UCSD-AML1 (cell line): ENCODE measurements at regions not wholly inside any gene's neighbourhood (a gene's known extent, or its start where the extent isn't known, plus 50 kb on each side); places are given as distances from the start of the nearest gene placed in this dataset.

Experiments used
- DNase-seq: peaks from one replicate; lab custom pipeline; 2025; ENCODE audit not compliant: unreplicated experiment; lab: John Stamatoyannopoulos, UW

- no peak for DNase-seq
These were observed 499.5 kb upstream of the KLF4 start for GRCh38 chr9:107989099-107989498.

GRCh38 chr9:107984956-107985355 is 495.4 kb upstream of the KLF4 start:
- no peak for DNase-seq

GRCh38 chr9:107983762-107984161 is 494.2 kb upstream of the KLF4 start:
- no peak for DNase-seq

GRCh38 chr9:107983181-107983603 is 493.6 kb upstream of the KLF4 start:
- DNase-seq, result no peak

- no peak for DNase-seq
These were observed 493.2 kb upstream of the KLF4 start for GRCh38 chr9:107982745-107983144.

- no peak for DNase-seq
These were observed 492.4 kb upstream of the KLF4 start for GRCh38 chr9:107982001-107982400.

- no peak for DNase-seq
These were observed 491.4 kb upstream of the KLF4 start for GRCh38 chr9:107980984-107981383.

- no peak for DNase-seq
These were observed 487.2 kb upstream of the KLF4 start for GRCh38 chr9:107976767-107977166.

GRCh38 chr9:107975426-107976010 is 485.9 kb upstream of the KLF4 start:
- no peak for DNase-seq

GRCh38 chr9:107973451-107973850 is 483.9 kb upstream of the KLF4 start:
- DNase-seq, result no peak

GRCh38 chr9:107972346-107972745 is 482.8 kb upstream of the KLF4 start:
- no peak for DNase-seq

- no peak for DNase-seq
These were observed 481.7 kb upstream of the KLF4 start for GRCh38 chr9:107971241-107971640.

GRCh38 chr9:107970726-107971125 is 481.2 kb upstream of the KLF4 start:
- no peak for DNase-seq

- DNase-seq, result no peak
These were observed 480.2 kb upstream of the KLF4 start for GRCh38 chr9:107969727-107970126.

GRCh38 chr9:107969141-107969540 is 479.6 kb upstream of the KLF4 start:
- no peak for DNase-seq

- no peak for DNase-seq
These were observed 473.7 kb upstream of the KLF4 start for GRCh38 chr9:107963246-107963645.

- no peak for DNase-seq
These were observed 471.3 kb upstream of the KLF4 start for GRCh38 chr9:107960916-107961315.

GRCh38 chr9:107954312-107954711 is 464.7 kb upstream of the KLF4 start:
- DNase-seq, result no peak

- no peak for DNase-seq
These were observed 464.1 kb upstream of the KLF4 start for GRCh38 chr9:107953556-107954125.

GRCh38 chr9:107952773-107953172 is 463.2 kb upstream of the KLF4 start:
- DNase-seq, result no peak

- no peak for DNase-seq
These were observed 461.9 kb upstream of the KLF4 start for GRCh38 chr9:107951511-107951910.

- DNase-seq, result no peak
These were observed 459.5 kb upstream of the KLF4 start for GRCh38 chr9:107949061-107949460.

- no peak for DNase-seq
These were observed 459.0 kb upstream of the KLF4 start for GRCh38 chr9:107948601-107949000.
